ENCODE measurements at regions not wholly inside any gene's neighbourhood (a gene's known extent, or its start where the extent isn't known, plus 50 kb on each side); places are given as distances from the start of the nearest gene placed in this dataset.

- TF ChIP-seq CTCF (IDR thresholded peaks at IDR 0.05) = no peak
- no peak for TF ChIP-seq POLR2A (IDR thresholded peaks at IDR 0.05)
Measured at GRCh38 chr21:38955495-38955894, 149.8 kb downstream of the ETS2 start.
